ENCODE measurements at regions not wholly inside any gene's neighbourhood (a gene's known extent, or its start where the extent isn't known, plus 50 kb on each side); places are given as distances from the start of the nearest gene placed in this dataset.

DNA sequence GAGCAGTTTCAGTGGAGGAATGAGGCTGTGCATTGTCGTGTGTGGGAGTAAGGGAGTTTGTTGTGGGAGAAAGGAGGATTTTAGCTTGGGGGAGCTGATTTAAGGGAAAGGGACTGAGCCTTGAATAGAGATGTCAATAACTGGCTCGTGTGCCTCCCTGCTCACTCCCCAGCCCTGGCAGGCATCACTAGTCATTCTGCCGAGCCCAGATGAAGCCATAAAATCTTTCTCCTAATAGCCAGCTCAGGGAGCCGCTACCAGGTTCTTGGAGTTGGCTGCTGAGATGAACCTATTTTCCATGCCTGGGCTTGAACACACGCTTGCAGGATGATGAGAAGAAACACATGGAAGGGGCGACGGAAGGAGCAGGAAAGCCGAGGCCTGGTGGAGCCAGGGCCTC lies 65.0 kb upstream of the POU3F1 start:
- TF ChIP-seq CTCF (IDR thresholded peaks at IDR 0.05; ENCODE audit: extremely low read depth in 1 of 2, insufficient read depth in 1 of 2, low read depth in 1 of 2, low read length in 2 of 2), result no peak
- no peak for TF ChIP-seq POLR2AphosphoS5 (IDR thresholded peaks at IDR 0.05; ENCODE audit: insufficient read depth, low read depth, low read length)
- no peak for TF ChIP-seq POLR2A (IDR thresholded peaks at IDR 0.05; ENCODE audit: low read depth, low read length)
- TF ChIP-seq EZH2 (IDR thresholded peaks at IDR 0.05; ENCODE audit: borderline replicate concordance, low read depth, low read length, severe bottlenecking), result no peak
- no peak for TF ChIP-seq GATA2 (IDR thresholded peaks at IDR 0.05; ENCODE audit: insufficient read depth, insufficient read length, low read depth, low read length)
- no peak for TF ChIP-seq FOS (IDR thresholded peaks at IDR 0.05; ENCODE audit: borderline replicate concordance, insufficient read depth, low read length)
